H1 (cell line): ENCODE measurements at regions not wholly inside any gene's neighbourhood (a gene's known extent, or its start where the extent isn't known, plus 50 kb on each side); places are given as distances from the start of the nearest gene placed in this dataset.

Experiments
- CHD7 ChIP-seq: fragments of 300-600 bp; sonication (generic); IDR thresholded peaks from 2 replicates; pipeline ENCODE4 v1.7.1; 2012; ENCODE audit warnings: low read length, moderate library complexity, mild to moderate bottlenecking, inconsistent platforms; ENCODE audit not compliant: insufficient replicate concordance
- KDM4A ChIP-seq: IDR thresholded peaks from one replicate; pipeline ENCODE4 v1.7.1; 2012; ENCODE audit warnings: low read depth, mild to moderate bottlenecking, moderate library complexity, low read length, inconsistent platforms; ENCODE audit not compliant: severe bottlenecking

GRCh38 chr1:219782929-219783328 is 145.4 kb downstream of the SLC30A10 start (continued):
- TF ChIP-seq KDM4A (no peak), CHD7 (no peak)
